GM21360 (cell line): ENCODE measurements at regions not wholly inside any gene's neighbourhood (a gene's known extent, or its start where the extent isn't known, plus 50 kb on each side); places are given as distances from the start of the nearest gene placed in this dataset.
"Not testable (repeated sequence)": the region's sequence is repeated elsewhere in the genome, so short reads cannot be mapped to it uniquely, and the experiment has no call there.

Experiments used
- ATAC-seq: cut with Tn5 transposase; IDR thresholded peaks from one replicate; pipeline ENCODE4 v1.9.1; 2021; ENCODE audit warnings: mild to moderate bottlenecking, moderate library complexity; ENCODE audit not compliant: unreplicated experiment

- ATAC-seq, result no peak
These were observed 69.2 kb downstream of the LYZL2 start for GRCh38 chr10:30560326-30560725.

GRCh38 chr10:30559180-30559579 lies 70.4 kb downstream of the LYZL2 start:
- no peak for ATAC-seq

GRCh38 chr10:30558411-30558810 lies 71.1 kb downstream of the LYZL2 start:
- no peak for ATAC-seq

- ATAC-seq, result no peak
These were observed 71.7 kb downstream of the LYZL2 start for GRCh38 chr10:30557884-30558283.

- no peak for ATAC-seq
These were observed 73.4 kb downstream of the LYZL2 start for GRCh38 chr10:30556189-30556588.

- ATAC-seq, result no peak
These were observed 74.1 kb downstream of the LYZL2 start for GRCh38 chr10:30555465-30555864.

GRCh38 chr10:30554440-30554825 lies 75.1 kb downstream of the LYZL2 start:
- ATAC-seq, result no peak

GRCh38 chr10:30553626-30554439 lies 75.7 kb downstream of the LYZL2 start:
- no peak for ATAC-seq

- ATAC-seq, result no peak
These were observed 76.4 kb downstream of the LYZL2 start for GRCh38 chr10:30553018-30553625.

GRCh38 chr10:30550967-30551815 lies 78.4 kb downstream of the LYZL2 start:
- ATAC-seq, result no peak

GRCh38 chr10:30549134-30549687 lies 80.3 kb downstream of the LYZL2 start:
- not testable (repeated sequence) for ATAC-seq

GRCh38 chr10:30546511-30546910 lies 83.0 kb downstream of the LYZL2 start:
- no peak for ATAC-seq

- no peak for ATAC-seq
These were observed 86.7 kb downstream of the LYZL2 start for GRCh38 chr10:30542895-30543288.

- no peak for ATAC-seq
These were observed 87.3 kb downstream of the LYZL2 start for GRCh38 chr10:30542001-30542894.

GRCh38 chr10:30540276-30540675 lies 89.3 kb downstream of the LYZL2 start:
- no peak for ATAC-seq

- ATAC-seq, result no peak
These were observed 91.5 kb downstream of the LYZL2 start for GRCh38 chr10:30538086-30538485.

- no peak for ATAC-seq
These were observed 92.0 kb downstream of the LYZL2 start for GRCh38 chr10:30537586-30537985.

- not testable (repeated sequence) for ATAC-seq
These were observed 92.4 kb downstream of the LYZL2 start for GRCh38 chr10:30537158-30537557.

GRCh38 chr10:30536578-30536977 lies 93.0 kb downstream of the LYZL2 start:
- no peak for ATAC-seq

- ATAC-seq, result no peak
These were observed 93.9 kb downstream of the LYZL2 start for GRCh38 chr10:30535677-30536076.
